Suppressor macrophage treated with lipopolysaccharide for 4 hours (primary cell): ENCODE measurements at regions not wholly inside any gene's neighbourhood (a gene's known extent, or its start where the extent isn't known, plus 50 kb on each side); places are given as distances from the start of the nearest gene placed in this dataset.
"Not testable (repeated sequence)": the region's sequence is repeated elsewhere in the genome, so short reads cannot be mapped to it uniquely, and the experiment has no call there.

ENCODE experiments used
- DNase-seq: peaks from one replicate; pipeline ENCODE4 v3.0.0-alpha.2; 2020

DNA sequence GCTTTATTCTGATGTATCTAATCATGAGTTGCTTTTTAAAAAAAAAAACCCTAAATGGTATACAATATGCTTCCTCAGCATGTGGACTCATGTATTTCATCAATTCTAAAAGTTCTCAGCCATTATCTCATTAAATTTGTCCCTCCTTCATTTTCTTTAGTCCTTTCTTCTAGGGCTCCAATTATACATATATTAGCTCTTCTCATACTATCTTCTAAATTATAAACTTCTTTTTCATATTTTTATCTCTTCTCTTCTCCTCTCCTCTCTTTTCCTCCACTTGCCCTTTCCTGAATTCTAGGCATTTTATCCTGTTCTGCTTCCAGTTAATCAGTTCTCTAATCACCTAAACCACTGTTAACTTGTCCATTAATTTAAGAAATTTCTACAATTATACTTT lies 55.0 kb upstream of the IL33 start:
- no peak for DNase-seq

DNA sequence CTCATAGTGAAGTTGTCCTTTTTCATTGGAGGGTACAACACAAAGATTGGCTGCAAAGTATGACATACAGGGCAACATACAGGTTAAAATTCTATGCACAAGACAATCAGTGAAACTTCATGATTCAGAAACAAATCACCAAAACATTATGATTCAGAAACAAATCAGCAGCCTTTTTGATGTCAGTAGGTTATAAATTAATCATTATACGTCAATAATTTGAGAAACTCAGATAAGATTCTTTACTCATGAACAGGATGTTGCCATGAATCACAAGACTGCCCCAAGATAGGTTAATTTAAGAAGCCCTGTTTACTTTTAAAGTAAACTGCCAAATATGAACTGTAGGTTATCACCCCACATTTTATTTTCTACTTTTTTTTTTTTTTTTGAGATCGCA lies 62.2 kb upstream of the IL33 start:
- no peak for DNase-seq

- DNase-seq: no peak
Observed at GRCh38 chr9:6152788-6153187, 62.8 kb upstream of the IL33 start.

GRCh38 chr9:6150483-6150882 lies 65.1 kb upstream of the IL33 start:
- no peak for DNase-seq

DNA sequence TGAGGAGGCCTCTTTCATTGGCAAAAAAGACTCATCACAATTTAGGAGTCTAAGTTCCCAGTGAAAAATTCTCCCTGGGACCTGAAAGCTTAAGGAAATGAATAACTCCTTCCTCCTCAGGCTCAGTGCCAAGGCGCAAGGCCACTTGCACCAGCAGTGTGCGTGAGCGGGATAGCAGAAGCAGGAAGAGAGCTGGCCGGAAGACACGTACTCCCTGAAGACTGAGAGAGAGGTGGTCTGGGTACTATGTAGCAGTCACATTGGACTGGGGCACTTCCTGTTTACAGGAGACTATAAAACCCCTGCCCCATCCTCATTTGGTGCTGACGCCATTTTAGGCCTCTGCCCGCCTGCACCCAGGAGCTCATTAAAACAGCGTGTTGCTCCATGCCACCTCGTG lies 66.3 kb upstream of the IL33 start:
- DNase-seq: no peak

DNA sequence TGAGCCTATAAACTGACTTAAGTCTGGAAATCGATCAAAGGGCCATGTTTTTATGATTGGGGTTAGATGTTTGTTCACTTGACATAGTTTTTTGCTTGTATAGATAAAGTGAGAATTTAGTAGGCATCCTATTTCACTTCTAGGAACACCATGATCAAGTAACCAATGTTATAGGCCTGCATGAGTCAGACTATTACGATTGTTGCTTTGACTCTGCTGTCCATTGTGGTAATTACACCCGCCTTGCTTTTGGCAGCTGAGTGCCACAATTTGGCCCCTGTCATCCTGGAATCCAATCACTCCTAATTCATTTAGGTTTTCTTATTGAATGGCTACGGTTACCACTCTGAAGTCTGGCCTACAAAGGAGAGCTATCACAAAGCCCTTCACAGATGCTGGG lies 67.8 kb upstream of the IL33 start:
- DNase-seq: no peak

GRCh38 chr9:6144947-6145346 lies 70.7 kb upstream of the IL33 start:
- DNase-seq: no peak

DNA sequence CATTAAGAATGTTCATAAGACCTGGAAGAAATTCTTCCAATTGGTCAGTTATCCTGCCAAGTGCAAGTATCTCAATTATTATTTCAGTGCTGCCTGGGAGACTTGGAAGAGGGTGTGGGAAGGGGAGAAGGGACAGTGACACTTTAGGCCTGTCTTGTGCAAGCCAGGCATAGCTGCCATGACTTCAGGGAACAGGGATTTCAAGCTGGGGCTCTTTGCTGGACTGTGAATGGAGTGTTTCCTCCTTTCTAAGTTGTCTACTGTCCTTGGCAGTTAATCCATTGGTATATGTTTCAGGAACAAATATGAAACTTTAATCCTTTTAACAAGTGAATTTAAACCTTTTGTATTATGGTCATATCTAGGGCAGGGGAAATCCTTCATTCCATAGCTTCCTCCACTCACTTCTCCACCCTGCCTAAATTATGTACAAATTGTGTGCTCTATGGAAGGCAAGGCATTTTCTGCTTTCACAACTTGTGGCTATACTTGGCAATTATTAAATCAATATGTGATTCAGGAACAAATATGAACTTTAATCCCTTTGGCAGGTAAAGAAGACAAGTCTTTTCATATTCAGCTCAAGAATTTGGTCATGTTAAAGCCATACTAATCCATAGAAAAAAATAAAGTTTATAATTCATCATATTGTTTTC lies 72.7 kb upstream of the IL33 start:
- DNase-seq: no peak

DNA sequence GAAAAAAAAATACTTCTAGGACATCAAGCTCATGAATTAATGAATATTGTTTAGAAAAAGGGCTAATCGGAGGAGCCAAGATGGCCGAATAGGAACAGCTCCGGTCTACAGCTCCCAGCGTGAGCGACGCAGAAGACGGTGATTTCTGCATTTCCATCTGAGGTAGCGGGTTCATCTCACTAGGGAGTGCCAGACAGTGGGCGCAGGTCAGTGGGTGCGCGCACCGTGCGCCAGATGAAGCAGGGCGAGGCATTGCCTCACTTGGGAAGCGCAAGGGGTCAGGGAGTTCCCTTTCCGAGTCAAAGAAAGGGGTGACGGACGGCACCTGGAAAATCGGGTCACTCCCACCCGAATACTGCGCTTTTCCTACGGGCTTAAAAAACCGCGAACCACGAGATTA lies 79.8 kb upstream of the IL33 start:
- DNase-seq: not testable (repeated sequence)

GRCh38 chr9:6134661-6135180 lies 80.9 kb upstream of the IL33 start:
- DNase-seq: no peak

GRCh38 chr9:6133346-6134063 lies 82.1 kb upstream of the IL33 start:
- DNase-seq: peak; percentile 12

- peak; percentile 2 for DNase-seq
Observed at GRCh38 chr9:6132650-6133049, 83.0 kb upstream of the IL33 start.

DNA sequence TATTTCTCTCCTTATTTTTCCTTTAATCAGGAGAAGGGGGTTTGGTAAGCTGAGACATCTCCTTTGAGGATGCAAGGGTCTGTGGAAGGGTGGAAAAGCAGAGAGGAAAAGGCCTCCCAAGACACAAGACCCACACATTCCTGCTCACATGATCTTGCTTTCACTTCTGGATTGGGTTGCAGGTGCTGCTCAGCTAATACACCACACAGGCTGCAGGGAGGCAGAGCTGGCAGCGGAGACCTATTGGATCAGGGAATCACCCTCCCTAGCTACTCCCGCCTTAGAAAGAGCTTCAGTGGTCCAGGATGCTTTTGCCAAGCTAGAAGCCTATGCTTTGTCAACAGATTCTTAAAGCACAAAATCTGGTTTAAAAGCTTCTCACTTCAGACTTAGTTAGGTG lies 87.6 kb upstream of the IL33 start:
- DNase-seq: no peak

DNA sequence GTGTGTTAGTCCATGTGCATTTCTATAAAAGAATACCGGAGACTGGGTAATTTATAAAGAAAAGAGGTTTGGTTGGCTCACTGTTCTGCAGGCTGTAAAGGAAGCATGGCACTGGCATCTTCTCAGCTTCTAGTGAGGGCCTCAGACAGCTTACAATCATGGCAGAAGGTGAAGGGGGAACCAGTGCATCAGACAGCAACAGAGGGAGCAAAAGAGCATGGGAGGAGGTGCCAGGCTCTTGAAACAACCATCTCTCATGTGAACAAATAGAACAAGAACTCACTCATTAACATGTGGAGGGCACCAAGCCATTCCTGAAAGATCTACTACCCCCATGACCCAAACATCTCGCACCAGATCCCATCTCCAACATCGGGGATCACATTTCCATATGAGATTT lies 89.2 kb upstream of the IL33 start:
- no peak for DNase-seq

DNA sequence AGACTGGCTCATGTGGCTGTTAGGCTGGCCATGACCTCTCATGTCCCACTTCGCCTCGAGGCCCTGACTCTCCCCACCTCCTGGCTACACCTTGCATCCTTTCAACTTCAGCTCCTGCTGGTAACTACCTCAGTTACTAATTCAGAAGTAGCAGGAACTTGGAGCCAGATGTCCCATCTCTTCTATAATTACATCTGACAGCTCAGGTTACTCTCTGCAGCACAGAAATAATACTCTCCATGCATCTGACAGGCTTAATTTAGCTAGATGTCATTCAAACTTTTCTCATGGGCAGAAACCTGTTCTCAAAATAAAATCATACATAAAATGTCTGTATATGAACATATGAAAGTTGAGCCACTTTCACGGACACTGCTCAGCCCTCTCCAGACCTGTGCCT lies 92.2 kb upstream of the IL33 start:
- no peak for DNase-seq

DNA sequence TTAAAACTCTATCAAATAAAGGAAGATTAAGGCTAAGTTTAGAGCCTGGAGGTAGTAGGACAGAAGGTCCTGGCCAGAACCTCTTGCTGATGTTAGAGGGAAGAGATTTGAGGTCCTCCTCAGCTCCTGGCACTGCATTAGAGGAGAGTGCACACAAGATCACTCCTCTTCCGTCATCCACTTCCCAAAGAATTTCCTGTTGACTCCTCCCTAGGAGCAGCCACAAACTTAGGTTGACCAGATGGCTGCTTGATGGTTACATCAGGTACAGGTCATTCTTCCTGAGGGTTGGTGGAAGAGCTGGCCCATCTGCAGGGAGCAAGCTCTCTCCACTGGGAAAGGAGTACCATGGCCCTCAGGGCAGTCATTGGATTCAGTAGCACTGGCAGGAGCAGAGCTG lies 93.9 kb upstream of the IL33 start:
- DNase-seq: no peak

DNA sequence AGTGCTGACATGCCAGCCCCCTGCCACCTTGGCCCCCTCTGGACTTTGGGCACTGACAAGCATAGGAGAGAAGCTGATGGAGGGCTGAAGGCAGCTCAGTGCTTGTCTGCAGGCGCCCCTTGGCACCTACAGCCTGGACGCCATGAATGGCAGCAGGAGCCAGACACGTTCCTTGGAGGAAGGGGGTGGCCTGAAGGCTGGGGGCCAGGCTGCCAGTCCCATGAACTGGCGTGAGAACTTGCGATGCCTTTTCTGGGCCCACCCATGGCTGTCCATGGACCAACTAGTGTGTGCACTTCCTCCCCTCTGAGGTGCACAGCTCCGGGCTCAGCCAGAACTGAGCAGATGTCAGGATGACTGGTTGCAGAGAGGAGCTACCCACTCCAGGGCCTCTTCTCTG lies 99.0 kb upstream of the RANBP6 start:
- DNase-seq: no peak

DNA sequence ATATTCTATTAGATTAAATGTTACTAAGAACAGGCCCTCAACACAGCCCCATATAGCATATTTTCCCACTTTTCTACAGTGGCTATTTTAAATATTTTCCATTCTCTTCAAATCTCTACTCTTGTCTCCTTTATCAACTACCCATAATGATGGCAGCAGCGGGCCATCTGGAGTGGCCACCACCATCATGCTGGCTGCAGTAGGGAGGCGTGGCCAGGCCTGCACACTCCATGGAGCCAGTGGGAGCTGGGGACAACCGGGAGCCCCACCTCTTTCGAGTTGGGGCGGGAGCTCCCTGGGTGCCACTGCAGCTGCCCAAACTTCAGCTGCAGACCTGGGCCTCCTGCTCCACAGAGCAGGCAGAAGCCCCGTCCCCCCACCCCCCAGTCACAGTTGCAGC lies 98.4 kb upstream of the RANBP6 start:
- no peak for DNase-seq

DNA sequence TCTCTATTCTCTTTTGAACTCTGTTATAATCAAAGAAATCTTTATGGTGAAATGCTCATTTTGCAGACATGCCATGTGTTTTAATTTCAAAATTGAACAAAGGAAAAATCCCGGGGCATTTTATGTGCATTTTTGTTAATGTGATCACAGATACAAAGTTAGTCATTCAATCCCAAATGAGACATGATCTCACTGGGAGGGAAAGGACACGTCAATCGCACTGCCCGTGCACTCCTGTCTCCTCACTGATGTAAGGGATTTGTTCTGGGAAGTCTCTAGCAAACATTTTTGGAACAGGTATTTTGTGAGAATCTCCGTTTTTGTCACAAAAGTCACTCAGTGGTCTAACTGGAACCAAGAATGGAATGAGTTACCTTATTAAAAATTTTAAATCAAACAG lies 97.9 kb upstream of the RANBP6 start:
- no peak for DNase-seq

DNA sequence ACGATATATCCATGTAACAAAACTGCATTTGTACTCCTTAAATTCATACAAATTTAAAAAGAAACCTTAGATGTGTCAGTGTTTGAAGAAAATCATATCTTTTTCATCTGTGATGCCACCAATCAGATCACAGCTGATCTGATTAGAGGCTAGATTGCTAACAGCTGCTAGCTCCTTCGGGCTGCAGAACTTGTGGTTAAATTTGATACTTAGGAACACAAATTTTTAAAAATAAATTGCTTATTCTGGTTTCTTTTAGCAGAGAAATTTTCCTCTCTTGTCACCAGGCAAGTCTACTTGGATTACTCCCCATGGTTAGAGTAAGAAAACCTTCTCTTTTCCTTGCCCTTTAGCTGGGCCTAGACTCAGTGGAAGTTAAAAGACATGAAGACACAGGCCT lies 94.6 kb upstream of the RANBP6 start:
- no peak for DNase-seq

DNA sequence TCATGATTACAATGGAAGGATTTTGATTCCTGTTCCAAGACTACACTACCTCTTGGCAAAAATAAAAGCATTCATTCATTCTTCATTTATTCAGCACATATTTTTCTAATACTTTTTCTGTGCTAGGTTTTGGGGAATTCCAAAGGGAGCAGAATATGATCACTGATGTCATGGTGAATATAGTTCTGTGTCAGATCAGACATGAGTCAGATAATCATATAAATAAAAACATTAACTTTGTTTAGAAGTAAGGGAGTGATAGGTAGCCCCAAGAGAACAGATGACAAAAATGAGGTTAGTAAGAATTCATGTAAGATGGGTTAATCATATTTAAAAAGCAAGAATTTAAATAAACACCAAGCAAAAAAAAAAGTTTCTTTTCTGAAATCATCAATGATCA lies 94.1 kb upstream of the RANBP6 start:
- no peak for DNase-seq

GRCh38 chr9:6106711-6107339 lies 91.4 kb upstream of the RANBP6 start:
- peak; percentile 45 for DNase-seq

GRCh38 chr9:6105738-6106137 lies 90.3 kb upstream of the RANBP6 start:
- DNase-seq: no peak

GRCh38 chr9:6104406-6104805 lies 89.0 kb upstream of the RANBP6 start:
- DNase-seq: not testable (repeated sequence)
